Activated naive CD8-positive, alpha-beta T cell treated with anti-CD3 and anti-CD28 coated beads, Interleukin-2, amount 10 ng/mL, durations not matched to agents 7 days and 5 days (primary cell): ENCODE measurements at regions not wholly inside any gene's neighbourhood (a gene's known extent, or its start where the extent isn't known, plus 50 kb on each side); places are given as distances from the start of the nearest gene placed in this dataset.

Experiments
- ATAC-seq: fragments of 150-1000 bp; cut with Tn5 transposase; one replicate; pipeline ENCODE4 v1.10.0; 2021; ENCODE audit warnings: low read depth, moderate library complexity
- POLR2A ChIA-PET: fragments of 350-600 bp; sonication (Branson Sonifier 250); formaldehyde crosslinking; loops from one replicate; lab custom pipeline; 2021; ENCODE audit warnings: antibody characterized with exemption; lab: Charles Lee
- DNase-seq: peaks from one replicate; pipeline ENCODE4 v3.0.0; 2021
- H3K27ac Mint-ChIP-seq: one replicate; pipeline ENCODE4 v1.8.0; 2022; ENCODE audit warnings: mild to moderate bottlenecking, mixed read lengths
- H3K27me3 Mint-ChIP-seq: one replicate; pipeline ENCODE4 v1.8.0; 2022; ENCODE audit warnings: mild to moderate bottlenecking, moderate library complexity, mixed read lengths
- H3K36me3 Mint-ChIP-seq: one replicate; pipeline ENCODE4 v1.8.0; 2021; ENCODE audit warnings: mild to moderate bottlenecking, mixed read lengths
- H3K4me1 Mint-ChIP-seq: one replicate; pipeline ENCODE4 v1.8.0; 2021; ENCODE audit warnings: mixed read lengths
- H3K4me3 Mint-ChIP-seq: one replicate; pipeline ENCODE4 v1.8.0; 2022; ENCODE audit warnings: mild to moderate bottlenecking, moderate library complexity, mixed read lengths
- H3K9me3 Mint-ChIP-seq: one replicate; pipeline ENCODE4 v1.8.0; 2021; ENCODE audit warnings: mixed read lengths

DNA sequence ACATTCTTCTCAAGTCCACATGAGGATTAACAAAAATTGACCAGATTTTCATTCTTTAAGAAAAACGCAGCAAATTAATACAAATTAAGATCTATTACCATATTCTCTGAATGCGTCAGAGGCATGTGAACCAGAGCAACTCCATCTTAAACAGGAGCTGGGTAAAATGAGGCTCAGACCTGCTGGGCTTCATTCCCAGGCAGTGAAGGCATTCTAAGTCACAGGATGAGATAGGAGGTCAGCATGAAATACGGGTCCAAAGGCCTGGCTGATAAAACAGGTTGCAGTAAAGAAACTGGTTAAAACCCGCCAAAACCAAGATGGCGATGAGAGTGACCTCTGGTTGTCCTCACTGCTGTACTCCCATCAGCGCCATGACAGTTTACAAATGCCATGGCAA is 217.6 kb downstream of the RDH14 start:
- Mint-ChIP-seq H3K4me1 (no peaks in the 10 kb centered on the region), H3K4me3 (no peak overlapping the region), H3K36me3 (no peaks in the 10 kb centered on the region), H3K27ac (no peak overlapping the region), H3K9me3 (no peaks in the 10 kb centered on the region), H3K27me3 (no peaks in the 10 kb centered on the region)
- DNase-seq (no peak), ATAC-seq (no peak)
- POLR2A ChIA-PET: no interaction called here

DNA sequence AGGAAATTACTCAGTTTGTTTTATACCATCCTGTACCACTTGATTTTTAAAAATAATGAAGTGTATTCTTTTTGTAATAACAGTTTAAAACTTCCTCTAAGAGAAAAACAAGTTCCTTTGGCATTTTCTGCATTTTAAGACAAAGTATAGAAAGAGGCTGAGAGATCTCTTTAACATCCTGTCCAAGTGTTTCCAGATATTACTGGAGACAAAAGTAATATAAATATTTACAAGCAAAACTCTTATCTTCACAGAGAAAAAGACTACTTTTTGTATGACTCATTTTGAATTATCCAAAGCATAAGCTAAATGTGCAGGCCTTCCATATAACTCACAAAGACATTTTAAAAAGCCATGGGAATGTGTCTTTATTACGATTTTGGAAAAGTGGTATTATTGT is 221.1 kb downstream of the RDH14 start:
- DNase-seq (no peak), ATAC-seq (no peak)
- Mint-ChIP-seq H3K36me3 (no peaks in the 10 kb centered on the region), H3K27ac (no peak overlapping the region), H3K4me1 (no peaks in the 10 kb centered on the region), H3K9me3 (no peaks in the 10 kb centered on the region), H3K4me3 (no peak overlapping the region), H3K27me3 (no peaks in the 10 kb centered on the region)
- POLR2A ChIA-PET: no interaction called here

DNA sequence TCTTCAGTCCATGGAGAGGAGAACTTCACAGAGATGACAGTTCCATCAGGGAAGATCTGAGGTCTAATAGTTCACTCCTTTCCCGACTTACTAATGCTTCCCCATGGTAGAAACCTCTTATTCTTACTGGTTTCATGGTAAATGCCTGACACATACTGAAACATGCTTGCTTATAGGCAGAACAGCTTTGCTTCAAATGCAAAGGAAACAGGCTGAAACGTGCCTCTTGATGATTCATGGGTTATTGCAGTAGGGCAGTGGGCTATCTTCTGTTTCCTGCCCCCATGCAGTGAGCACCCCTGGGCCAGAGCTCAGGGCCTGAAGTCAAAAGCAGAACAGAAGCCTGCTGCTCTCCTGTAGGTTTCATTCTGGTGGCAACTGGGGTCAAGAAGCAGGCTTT is 223.5 kb downstream of the RDH14 start:
- Mint-ChIP-seq H3K36me3 (no peaks in the 10 kb centered on the region), H3K27me3 (no peaks in the 10 kb centered on the region), H3K4me1 (no peaks in the 10 kb centered on the region), H3K27ac (no peak overlapping the region), H3K4me3 (no peak overlapping the region), H3K9me3 (no peaks in the 10 kb centered on the region)
- no peak for DNase-seq
- ATAC-seq: no peak
- POLR2A ChIA-PET: no interaction called here

DNA sequence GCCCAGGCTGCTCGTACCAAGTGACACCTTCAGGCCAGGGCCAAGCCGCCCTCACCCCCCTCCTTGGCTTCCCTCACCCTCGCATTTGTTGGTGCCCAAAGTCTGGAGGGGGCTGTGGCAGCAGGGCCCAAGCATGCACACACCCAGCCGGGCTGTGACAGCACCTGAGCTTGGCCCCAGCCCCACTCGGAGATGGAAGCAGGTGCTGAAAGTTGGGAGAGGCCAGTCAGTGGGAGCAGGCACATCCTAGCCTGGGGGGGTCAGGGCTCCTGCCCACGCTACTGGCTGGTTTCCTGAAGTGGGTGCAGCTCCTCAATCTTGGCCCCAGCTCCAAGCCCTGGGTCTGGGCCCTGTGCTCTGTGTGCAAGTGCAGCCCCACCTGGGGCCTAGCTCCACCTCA is 228.0 kb downstream of the RDH14 start:
- no peak overlapping the region for H3K27ac Mint-ChIP-seq
- H3K36me3 Mint-ChIP-seq: no peaks in the 10 kb centered on the region
- no peaks in the 10 kb centered on the region for H3K27me3 Mint-ChIP-seq
- no peaks in the 10 kb centered on the region for H3K9me3 Mint-ChIP-seq
- DNase-seq (no peak), ATAC-seq (no peak)
- POLR2A ChIA-PET: no interaction called here
- H3K4me1 Mint-ChIP-seq: no peaks in the 10 kb centered on the region
- no peak overlapping the region for H3K4me3 Mint-ChIP-seq

DNA sequence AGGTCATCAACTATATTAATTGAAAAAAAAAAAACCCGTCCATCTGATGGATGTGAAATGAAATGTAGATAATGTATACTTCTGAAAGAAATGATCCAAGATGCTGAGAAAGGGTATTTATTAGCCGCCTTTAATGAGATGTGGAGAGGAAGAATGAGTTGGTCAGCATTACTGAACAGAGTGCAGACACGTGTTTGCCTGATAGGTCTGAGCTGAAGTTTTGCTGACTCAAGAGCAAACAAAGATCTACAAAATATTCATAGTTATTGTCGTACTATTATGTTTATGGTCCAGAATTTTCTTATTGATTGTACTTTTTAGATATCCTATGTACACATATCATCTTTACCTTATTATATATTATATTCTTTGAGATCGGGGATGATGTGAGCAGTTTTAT is 235.3 kb downstream of the RDH14 start:
- POLR2A ChIA-PET: no interaction called here
- DNase-seq (no peak), ATAC-seq (no peak)
- Mint-ChIP-seq H3K9me3 (no peaks in the 10 kb centered on the region), H3K4me1 (no peaks in the 10 kb centered on the region), H3K4me3 (no peak overlapping the region), H3K27me3 (no peaks in the 10 kb centered on the region), H3K27ac (no peak overlapping the region), H3K36me3 (no peaks in the 10 kb centered on the region)

DNA sequence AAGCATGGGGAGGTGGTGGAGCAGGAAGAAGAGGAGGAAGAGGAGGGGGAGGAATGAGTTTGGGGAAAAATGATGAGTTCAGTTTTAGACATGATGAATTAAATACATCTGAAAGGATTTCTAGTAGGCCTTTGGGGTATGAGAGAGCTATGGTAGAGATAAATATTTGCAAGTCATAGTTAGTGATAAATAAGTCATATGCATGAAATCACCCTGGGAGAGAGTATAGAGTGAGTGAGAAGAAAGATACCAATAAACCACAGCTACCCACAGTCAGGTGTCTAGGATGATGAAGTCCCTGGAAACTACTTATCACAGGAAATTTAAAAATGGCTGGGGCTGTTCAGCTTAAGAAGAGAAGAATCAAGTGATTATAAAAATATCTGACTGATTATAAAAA is 240.5 kb downstream of the RDH14 start:
- Mint-ChIP-seq H3K4me1 (no peaks in the 10 kb centered on the region), H3K36me3 (no peaks in the 10 kb centered on the region), H3K9me3 (no peaks in the 10 kb centered on the region), H3K27me3 (no peaks in the 10 kb centered on the region), H3K27ac (no peak overlapping the region), H3K4me3 (no peak overlapping the region)
- POLR2A ChIA-PET: no interaction called here
- no peak for DNase-seq
- no peak for ATAC-seq

DNA sequence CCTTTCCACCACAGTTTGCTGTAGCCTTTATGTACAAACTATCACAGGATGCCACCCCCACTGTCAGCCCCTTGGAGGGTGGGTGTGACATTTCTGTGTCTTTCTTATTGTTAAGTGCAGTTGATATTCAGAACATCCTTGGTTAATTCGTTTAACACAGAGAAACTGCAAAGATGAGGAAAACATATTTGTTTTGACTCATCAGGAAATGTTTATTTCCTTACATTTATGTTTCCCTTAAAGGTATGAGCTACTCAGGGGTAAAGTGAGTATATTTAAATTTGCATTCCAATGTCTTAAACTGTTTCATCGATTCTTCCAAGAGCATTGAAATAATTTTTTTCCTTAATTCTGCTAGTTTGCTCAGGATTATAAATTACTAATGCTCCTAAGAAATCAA is 243.4 kb downstream of the RDH14 start:
- Mint-ChIP-seq H3K4me3 (no peak overlapping the region), H3K27me3 (no peaks in the 10 kb centered on the region), H3K4me1 (no peaks in the 10 kb centered on the region), H3K9me3 (no peaks in the 10 kb centered on the region), H3K36me3 (no peaks in the 10 kb centered on the region), H3K27ac (no peak overlapping the region)
- POLR2A ChIA-PET: no interaction called here
- DNase-seq: no peak
- no peak for ATAC-seq

DNA sequence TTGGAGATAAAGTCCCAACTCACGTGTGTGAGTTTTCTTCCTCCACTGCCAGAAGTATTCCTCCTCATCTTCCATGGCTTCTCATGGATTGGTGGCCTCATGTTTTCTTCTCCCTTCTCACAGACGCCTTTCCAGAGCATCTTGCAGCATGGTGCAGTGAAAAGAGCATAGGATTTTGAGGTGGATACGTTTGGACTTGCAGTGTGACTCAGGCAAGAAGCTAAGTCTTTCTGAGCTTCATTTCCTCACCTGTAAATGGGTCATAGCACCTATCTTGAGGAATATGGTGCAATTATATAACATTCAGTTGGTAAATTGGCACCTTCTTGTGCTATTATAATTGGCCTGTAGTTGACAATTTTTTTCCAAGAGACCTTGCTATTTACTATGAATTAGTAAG is 247.6 kb downstream of the RDH14 start:
- H3K9me3 Mint-ChIP-seq: peaks cover 2% of the 10 kb centered on the region
- H3K4me3 Mint-ChIP-seq: no peak overlapping the region
- ATAC-seq (no peak), DNase-seq (no peak)
- H3K4me1 Mint-ChIP-seq: no peaks in the 10 kb centered on the region
- no peaks in the 10 kb centered on the region for H3K36me3 Mint-ChIP-seq
- POLR2A ChIA-PET: no interaction called here
- H3K27ac Mint-ChIP-seq: no peak overlapping the region
- no peaks in the 10 kb centered on the region for H3K27me3 Mint-ChIP-seq

DNA sequence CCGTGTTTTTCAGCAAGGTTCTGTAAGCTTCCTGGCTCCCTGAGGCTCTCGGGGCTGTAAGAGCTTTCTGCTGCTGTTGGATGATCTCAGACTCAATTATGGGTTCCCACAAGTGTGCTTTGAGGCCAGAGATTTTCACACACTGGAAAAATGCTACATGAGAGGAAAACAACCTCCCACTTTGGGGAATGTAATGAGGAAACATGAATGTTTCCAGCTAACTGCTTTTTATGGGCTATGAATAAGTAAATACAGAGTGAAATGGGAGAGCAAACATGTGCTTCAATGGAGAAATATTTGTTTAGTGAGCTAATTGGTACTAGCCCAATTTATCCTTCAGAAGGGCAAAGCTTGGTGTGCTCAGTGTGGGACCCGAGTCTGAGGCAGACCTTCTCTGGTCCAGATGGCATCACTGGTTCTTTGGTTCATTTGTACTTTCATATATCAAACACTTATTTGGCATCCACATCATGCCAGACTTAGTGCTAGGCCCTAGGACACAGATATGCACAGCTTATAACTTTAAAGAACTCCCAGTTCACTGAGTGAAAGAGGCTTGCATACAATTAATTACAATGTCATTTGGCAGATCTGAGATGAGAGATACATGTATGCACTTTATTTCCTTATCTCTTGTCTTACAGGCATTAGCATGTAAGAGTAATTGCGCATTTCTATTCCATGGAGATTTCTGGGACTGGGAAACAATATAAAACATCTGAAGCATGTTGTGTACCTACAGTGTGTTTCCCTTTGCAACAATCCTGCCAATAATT is 248.8 kb downstream of the RDH14 start:
- H3K4me1 Mint-ChIP-seq: no peaks in the 10 kb centered on the region
- DNase-seq: no peak
- ATAC-seq: no peak
- POLR2A ChIA-PET: no interaction called here
- H3K9me3 Mint-ChIP-seq: peaks cover 2% of the 10 kb centered on the region
- H3K36me3 Mint-ChIP-seq: no peaks in the 10 kb centered on the region
- no peak overlapping the region for H3K4me3 Mint-ChIP-seq
- H3K27ac Mint-ChIP-seq: no peak overlapping the region
- no peaks in the 10 kb centered on the region for H3K27me3 Mint-ChIP-seq

DNA sequence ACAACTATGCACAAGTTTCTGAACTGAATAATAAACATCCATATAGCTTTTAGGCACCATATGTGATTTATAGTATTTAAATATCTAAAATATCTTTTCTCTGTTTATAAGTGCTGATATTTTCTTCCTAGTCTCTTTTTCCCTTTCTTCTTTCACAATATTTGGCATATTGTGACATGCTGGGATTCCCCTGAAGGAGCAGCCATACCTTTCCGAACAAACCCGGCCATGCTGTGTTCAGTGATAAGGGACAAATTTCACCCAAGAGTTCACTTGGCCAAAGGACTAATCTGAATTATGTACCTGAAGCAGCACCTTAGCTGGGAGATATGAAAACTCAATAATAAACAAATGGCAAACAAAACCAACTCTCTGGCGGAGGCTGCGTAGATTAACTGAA is 250.8 kb downstream of the RDH14 start:
- POLR2A ChIA-PET: no interaction called here
- Mint-ChIP-seq H3K27ac (no peak overlapping the region), H3K4me1 (no peaks in the 10 kb centered on the region), H3K27me3 (no peaks in the 10 kb centered on the region), H3K4me3 (no peak overlapping the region), H3K9me3 (peaks cover 2% of the 10 kb centered on the region), H3K36me3 (no peaks in the 10 kb centered on the region)
- DNase-seq (no peak), ATAC-seq (no peak)

DNA sequence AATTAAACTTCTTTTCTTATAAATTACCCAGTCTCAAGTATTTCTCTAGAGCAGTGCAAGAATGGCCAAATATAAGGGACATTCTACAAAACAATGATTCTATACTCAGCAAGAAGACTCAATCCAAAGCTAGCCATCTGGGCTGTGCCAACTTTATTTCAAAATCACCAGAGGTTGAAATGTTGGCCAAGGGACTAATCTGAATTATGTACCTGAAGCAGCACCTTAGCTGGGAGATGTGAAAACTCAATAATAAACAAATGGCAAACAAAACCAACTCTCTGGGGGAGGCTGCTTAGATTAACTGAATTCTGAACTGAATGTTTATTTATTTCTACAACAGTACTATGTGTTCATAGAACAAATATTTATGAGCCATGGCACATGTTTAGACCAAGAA is 251.3 kb downstream of the RDH14 start:
- no peak for ATAC-seq
- no peaks in the 10 kb centered on the region for H3K27me3 Mint-ChIP-seq

DNA sequence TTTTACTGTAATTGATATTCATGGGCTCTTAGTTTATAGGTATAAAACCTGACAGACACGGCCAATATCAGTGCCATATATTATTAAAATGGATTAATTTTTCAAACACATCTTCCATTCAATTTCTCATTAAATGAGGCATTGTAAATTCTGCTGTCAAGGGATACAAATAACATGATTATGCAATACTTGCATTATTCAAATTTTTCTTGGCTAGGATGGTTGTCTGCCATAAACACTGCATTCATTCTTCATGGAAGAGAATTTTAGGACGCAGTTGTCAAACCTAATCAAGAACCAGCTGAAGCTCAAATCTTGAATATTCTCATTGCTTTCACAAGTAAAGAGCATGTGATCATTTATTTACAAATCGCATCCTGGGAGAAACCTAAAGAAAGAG is 255.6 kb downstream of the RDH14 start:
- no peaks in the 10 kb centered on the region for H3K36me3 Mint-ChIP-seq
- no peak overlapping the region for H3K4me3 Mint-ChIP-seq
- POLR2A ChIA-PET: no interaction called here
- no peak overlapping the region for H3K27ac Mint-ChIP-seq
- DNase-seq: no peak
- ATAC-seq: no peak
- H3K27me3 Mint-ChIP-seq: no peaks in the 10 kb centered on the region
- peaks cover 2% of the 10 kb centered on the region for H3K9me3 Mint-ChIP-seq
- no peaks in the 10 kb centered on the region for H3K4me1 Mint-ChIP-seq

More for the DNA sequence above, 251.3 kb downstream of the RDH14 start:
- Mint-ChIP-seq H3K4me1 (no peaks in the 10 kb centered on the region), H3K9me3 (peaks cover 2% of the 10 kb centered on the region), H3K27ac (no peak overlapping the region), H3K4me3 (no peak overlapping the region), H3K36me3 (no peaks in the 10 kb centered on the region)
- POLR2A ChIA-PET: no interaction called here
- DNase-seq: no peak

DNA sequence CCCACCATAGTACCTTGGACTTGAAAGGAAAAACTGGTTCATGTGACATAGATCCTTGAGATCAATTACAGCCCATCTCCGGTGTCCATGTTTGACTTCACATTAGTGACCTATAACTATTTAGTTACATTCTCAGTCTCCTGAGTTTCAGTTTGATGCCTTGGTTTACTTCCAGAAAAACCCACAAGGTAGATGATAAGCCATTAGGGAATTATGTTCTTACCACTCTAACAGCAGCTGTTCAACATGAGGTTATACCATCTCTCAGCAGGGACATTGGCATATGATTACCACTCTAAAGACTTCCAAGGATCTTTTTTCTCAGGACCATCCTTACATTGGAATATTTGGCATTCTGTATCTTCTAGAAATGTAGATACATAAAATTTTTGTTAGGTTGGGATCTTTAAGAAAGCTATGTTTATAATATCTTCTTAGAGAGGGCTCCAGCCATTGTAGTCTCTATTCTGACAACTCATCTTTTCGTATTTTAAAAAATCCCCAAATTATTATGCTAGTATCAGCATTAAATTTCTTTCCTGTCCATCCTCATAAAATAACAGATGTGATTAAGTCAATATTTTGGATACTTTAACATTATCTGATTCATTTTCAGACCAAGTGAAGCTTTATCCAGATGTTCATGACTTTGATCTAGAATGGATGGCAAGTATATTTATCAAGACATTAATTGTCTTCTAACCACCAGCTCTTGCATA is 258.9 kb downstream of the RDH14 start:
- ATAC-seq (no peak), DNase-seq (no peak)
- H3K9me3 Mint-ChIP-seq: no peaks in the 10 kb centered on the region
- no peak overlapping the region for H3K4me3 Mint-ChIP-seq
- no peaks in the 10 kb centered on the region for H3K4me1 Mint-ChIP-seq
- POLR2A ChIA-PET: no interaction called here
- no peak overlapping the region for H3K27ac Mint-ChIP-seq
- no peaks in the 10 kb centered on the region for H3K36me3 Mint-ChIP-seq
- no peaks in the 10 kb centered on the region for H3K27me3 Mint-ChIP-seq

DNA sequence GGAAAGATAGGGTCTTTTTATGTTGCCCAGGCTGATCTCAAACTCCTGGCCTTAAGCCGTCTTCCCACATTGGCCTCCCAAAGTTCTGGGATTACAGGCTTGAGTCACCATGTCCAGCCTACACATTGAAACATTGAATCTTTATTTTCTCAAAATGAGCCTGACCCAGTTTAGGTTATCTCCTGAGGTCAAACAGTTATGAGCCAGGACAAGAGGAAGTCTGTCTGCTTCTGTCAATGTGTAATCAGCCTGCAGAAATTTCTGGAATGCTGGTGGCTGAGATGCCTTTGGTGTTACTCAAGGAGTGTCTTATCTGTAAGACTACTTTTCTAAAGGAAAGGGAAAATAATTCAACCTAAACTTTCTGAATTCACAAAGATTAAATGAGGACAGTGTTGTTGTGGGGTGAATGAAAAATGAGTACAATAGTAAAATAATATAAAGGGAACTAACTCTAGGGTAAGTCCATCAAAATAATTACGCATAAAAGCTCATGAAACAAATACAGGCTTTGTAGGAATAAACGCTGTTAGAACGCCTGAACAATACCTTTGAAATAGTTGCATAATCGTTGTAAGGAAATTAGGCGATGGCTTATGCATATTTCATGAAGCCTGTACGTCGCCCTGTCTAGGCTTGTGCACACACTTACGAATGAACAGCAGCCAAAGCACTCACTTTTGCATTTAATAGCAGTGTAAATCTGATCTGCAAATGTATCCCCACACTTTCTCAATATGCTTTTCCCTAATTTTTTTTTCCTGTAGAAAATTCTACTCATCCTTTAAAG is 260.8 kb downstream of the RDH14 start:
- Mint-ChIP-seq H3K27ac (no peak overlapping the region), H3K9me3 (no peaks in the 10 kb centered on the region), H3K36me3 (no peaks in the 10 kb centered on the region), H3K4me3 (no peak overlapping the region), H3K4me1 (no peaks in the 10 kb centered on the region), H3K27me3 (no peaks in the 10 kb centered on the region)
- no peak for DNase-seq
- ATAC-seq: no peak
- POLR2A ChIA-PET: no interaction called here
